ENCODE measurements at regions not wholly inside any gene's neighbourhood (a gene's known extent, or its start where the extent isn't known, plus 50 kb on each side); places are given as distances from the start of the nearest gene placed in this dataset.

GRCh38 chr3:933326-933725, 159.5 kb upstream of the CNTN6 start:
- no peak for DNase-seq (ENCODE audit: low spot score)
- TF ChIP-seq CTCF (IDR thresholded peaks at IDR 0.05; ENCODE audit: borderline replicate concordance, control extremely low read depth, extremely low read depth, insufficient read depth, missing control alignments): no peak
- in situ Hi-C loops (cut with MboI; ENCODE audit: low sequenced_read_pairs, unreplicated experiment): no loop called here

GRCh38 chr3:944786-945185, 148.0 kb upstream of the CNTN6 start:
- TF ChIP-seq CTCF (IDR thresholded peaks at IDR 0.05; ENCODE audit: borderline replicate concordance, control extremely low read depth, extremely low read depth, insufficient read depth, missing control alignments): no peak
- DNase-seq (ENCODE audit: low spot score): no peak
- in situ Hi-C loops (cut with MboI; ENCODE audit: low sequenced_read_pairs, unreplicated experiment): no loop called here

GRCh38 chr3:945738-946137, 147.1 kb upstream of the CNTN6 start:
- no peak for TF ChIP-seq CTCF (IDR thresholded peaks at IDR 0.05; ENCODE audit: borderline replicate concordance, control extremely low read depth, extremely low read depth, insufficient read depth, missing control alignments)
- in situ Hi-C loops (cut with MboI; ENCODE audit: low sequenced_read_pairs, unreplicated experiment): no loop called here
- no peak for DNase-seq (ENCODE audit: low spot score)

GRCh38 chr3:952906-953305, 139.9 kb upstream of the CNTN6 start:
- no peak for DNase-seq (ENCODE audit: low spot score)
- in situ Hi-C loops (cut with MboI; ENCODE audit: low sequenced_read_pairs, unreplicated experiment): no loop called here
- TF ChIP-seq CTCF (IDR thresholded peaks at IDR 0.05; ENCODE audit: borderline replicate concordance, control extremely low read depth, extremely low read depth, insufficient read depth, missing control alignments): no peak

GRCh38 chr3:963255-963654, 129.6 kb upstream of the CNTN6 start:
- no peak for DNase-seq (ENCODE audit: low spot score)
- no peak for TF ChIP-seq CTCF (IDR thresholded peaks at IDR 0.05; ENCODE audit: borderline replicate concordance, control extremely low read depth, extremely low read depth, insufficient read depth, missing control alignments)
- in situ Hi-C loops (cut with MboI; ENCODE audit: low sequenced_read_pairs, unreplicated experiment): no loop called here

- no peak for TF ChIP-seq CTCF (IDR thresholded peaks at IDR 0.05; ENCODE audit: borderline replicate concordance, control extremely low read depth, extremely low read depth, insufficient read depth, missing control alignments)
- in situ Hi-C loops (cut with MboI; ENCODE audit: low sequenced_read_pairs, unreplicated experiment): no loop called here
- DNase-seq (ENCODE audit: low spot score): no peak
These were observed 129.1 kb upstream of the CNTN6 start for GRCh38 chr3:963755-964154.

- no peak for DNase-seq (ENCODE audit: low spot score)
- in situ Hi-C loops (cut with MboI; ENCODE audit: low sequenced_read_pairs, unreplicated experiment): no loop called here
- no peak for TF ChIP-seq CTCF (IDR thresholded peaks at IDR 0.05; ENCODE audit: borderline replicate concordance, control extremely low read depth, extremely low read depth, insufficient read depth, missing control alignments)
These were observed 127.0 kb upstream of the CNTN6 start for GRCh38 chr3:965826-966225.

Data from GM13976 (cell line).